ENCODE measurements at regions not wholly inside any gene's neighbourhood (a gene's known extent, or its start where the extent isn't known, plus 50 kb on each side); places are given as distances from the start of the nearest gene placed in this dataset.
A peak's percentile ranks its signal among the peaks of the same experiment; 100 is the strongest.

DNA sequence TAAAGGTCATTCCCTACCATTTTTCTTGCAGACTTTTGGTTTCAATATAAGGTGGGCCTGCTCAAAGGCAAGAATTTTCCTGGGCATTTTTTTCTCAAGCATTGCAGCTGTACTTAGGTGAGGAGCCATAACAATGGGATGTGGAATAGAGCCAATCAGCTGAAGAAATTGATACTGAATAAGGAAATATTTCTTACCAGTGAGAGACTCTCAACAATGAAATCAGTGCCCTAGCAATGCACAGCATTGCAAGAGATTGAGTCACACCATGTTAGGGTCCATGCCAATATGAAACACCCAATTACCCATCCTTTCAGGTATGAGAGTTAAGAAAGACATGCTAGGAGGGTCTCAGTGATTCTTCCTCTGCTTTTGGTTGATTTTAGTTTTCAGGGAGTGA, 237.6 kb downstream of the SOX9 start:
- intact Hi-C loops (cut with DNase I): no loop called here
- DNase-seq (ENCODE audit: extremely low spot score in 2 of 2): no peak
- Histone ChIP-seq H3K9me3 (no peaks in the 10 kb centered on the region), H3K36me3 (no peaks in the 10 kb centered on the region), H3K4me1 (no peaks in the 10 kb centered on the region), H3K27ac (no peak overlapping the region), H3K27me3 (no peaks in the 10 kb centered on the region), H3K4me3 (no peak overlapping the region)
- no peak for TF ChIP-seq POLR2AphosphoS5 (IDR thresholded peaks at IDR 0.05; ENCODE audit: insufficient read depth in 1 of 2, low read depth in 1 of 2)
- TF ChIP-seq, protein P1, sequence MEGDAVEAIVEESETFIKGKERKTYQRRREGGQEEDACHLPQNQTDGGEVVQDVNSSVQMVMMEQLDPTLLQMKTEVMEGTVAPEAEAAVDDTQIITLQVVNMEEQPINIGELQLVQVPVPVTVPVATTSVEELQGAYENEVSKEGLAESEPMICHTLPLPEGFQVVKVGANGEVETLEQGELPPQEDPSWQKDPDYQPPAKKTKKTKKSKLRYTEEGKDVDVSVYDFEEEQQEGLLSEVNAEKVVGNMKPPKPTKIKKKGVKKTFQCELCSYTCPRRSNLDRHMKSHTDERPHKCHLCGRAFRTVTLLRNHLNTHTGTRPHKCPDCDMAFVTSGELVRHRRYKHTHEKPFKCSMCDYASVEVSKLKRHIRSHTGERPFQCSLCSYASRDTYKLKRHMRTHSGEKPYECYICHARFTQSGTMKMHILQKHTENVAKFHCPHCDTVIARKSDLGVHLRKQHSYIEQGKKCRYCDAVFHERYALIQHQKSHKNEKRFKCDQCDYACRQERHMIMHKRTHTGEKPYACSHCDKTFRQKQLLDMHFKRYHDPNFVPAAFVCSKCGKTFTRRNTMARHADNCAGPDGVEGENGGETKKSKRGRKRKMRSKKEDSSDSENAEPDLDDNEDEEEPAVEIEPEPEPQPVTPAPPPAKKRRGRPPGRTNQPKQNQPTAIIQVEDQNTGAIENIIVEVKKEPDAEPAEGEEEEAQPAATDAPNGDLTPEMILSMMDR (IDR thresholded peaks at IDR 0.05): no peak
- TF ChIP-seq POLR2A (IDR thresholded peaks at IDR 0.05): no peak

DNA sequence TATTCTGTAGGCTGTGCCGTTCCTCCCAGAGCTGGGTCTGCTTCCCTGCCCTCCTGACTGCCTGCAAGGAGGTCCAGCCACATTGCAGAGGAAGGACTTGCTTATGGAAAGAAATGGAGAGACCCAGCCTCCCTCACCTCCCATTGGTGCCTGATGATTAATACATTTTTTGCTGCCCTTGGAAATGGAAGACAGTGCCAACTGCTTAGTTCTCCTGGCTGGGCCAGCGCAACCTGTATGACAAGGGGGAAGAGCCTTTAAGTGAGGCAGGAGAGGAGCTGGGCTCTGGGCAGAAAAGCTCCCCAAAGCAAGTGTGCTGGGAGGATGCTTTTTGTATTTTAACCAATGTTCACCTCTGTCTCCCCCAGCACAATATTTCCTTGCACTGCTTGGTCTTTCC, 238.5 kb downstream of the SOX9 start:
- DNase-seq (ENCODE audit: extremely low spot score in 2 of 2): no peak
- H3K27me3 ChIP-seq: no peaks in the 10 kb centered on the region
- no peaks in the 10 kb centered on the region for H3K4me1 ChIP-seq
- no peak overlapping the region for H3K4me3 ChIP-seq
- intact Hi-C loops (cut with DNase I): no loop called here
- H3K9me3 ChIP-seq: no peaks in the 10 kb centered on the region
- H3K36me3 ChIP-seq: no peaks in the 10 kb centered on the region
- no peak overlapping the region for H3K27ac ChIP-seq
- TF ChIP-seq POLR2AphosphoS5 (IDR thresholded peaks at IDR 0.05; ENCODE audit: insufficient read depth in 1 of 2, low read depth in 1 of 2) (peak in 1 of 2 donors; percentile 24), POLR2A (IDR thresholded peaks at IDR 0.05) (no peak)

DNA sequence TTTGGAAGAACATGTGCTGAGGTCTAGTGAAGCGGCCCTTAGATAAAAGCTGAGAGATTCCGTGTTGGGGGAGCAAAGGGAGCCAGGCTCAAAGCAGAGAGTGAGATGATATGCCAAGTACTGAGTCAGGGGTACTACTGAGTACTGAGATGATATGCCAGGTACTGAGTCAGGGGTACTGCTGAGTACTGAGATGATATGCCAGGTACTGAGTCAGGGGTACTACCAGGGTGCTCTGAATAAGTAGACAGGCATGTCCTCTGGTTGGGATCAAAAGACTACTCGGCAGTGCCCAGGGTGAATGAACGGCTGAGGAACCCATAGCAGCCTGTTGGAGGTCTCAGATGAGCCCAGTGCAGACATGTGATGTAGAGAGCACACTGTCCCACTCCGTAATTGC, 239.0 kb downstream of the SOX9 start:
- Histone ChIP-seq H3K27ac (no peak overlapping the region), H3K36me3 (no peaks in the 10 kb centered on the region), H3K4me1 (no peaks in the 10 kb centered on the region), H3K9me3 (no peaks in the 10 kb centered on the region), H3K27me3 (no peaks in the 10 kb centered on the region), H3K4me3 (no peak overlapping the region)
- no peak for TF ChIP-seq POLR2AphosphoS5 (IDR thresholded peaks at IDR 0.05; ENCODE audit: insufficient read depth in 1 of 2, low read depth in 1 of 2)
- TF ChIP-seq POLR2A (IDR thresholded peaks at IDR 0.05): no peak
- TF ChIP-seq, protein P1 (IDR thresholded peaks at IDR 0.05): no peak
- DNase-seq (ENCODE audit: extremely low spot score in 2 of 2): no peak
- intact Hi-C loops (cut with DNase I): no loop called here

DNA sequence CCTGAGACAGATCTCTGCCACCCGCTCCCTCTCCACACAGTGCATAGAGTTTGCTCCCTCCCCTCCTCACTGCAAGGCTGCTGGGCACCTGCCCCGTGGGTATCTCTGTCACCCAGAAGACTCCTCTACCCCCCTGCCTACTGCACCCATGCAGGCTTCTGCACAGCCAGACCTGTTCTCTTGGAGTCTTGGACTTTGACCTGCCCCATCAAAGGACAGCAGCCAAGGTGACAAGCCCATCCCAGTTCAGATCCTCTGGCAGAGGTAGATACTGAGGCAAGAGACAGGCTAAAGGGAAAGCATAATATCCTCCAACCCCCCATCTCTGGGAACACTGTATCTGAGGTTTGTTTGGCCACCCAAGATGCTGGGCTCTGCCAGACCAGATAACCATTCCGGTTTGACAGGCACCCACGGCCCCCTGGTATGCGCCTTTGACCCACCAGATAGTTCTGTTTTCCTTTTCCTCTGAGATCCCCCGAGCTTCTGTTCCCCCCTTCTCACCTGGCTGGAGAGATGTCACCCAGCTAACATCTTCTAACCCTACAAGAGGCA, 239.6 kb downstream of the SOX9 start:
- no peak for DNase-seq (ENCODE audit: extremely low spot score in 2 of 2)
- Histone ChIP-seq H3K27ac (no peak overlapping the region), H3K36me3 (no peaks in the 10 kb centered on the region), H3K27me3 (no peaks in the 10 kb centered on the region), H3K9me3 (no peaks in the 10 kb centered on the region), H3K4me1 (no peaks in the 10 kb centered on the region), H3K4me3 (no peak overlapping the region)
- intact Hi-C loops (cut with DNase I): no loop called here
- TF ChIP-seq, protein P1 (IDR thresholded peaks at IDR 0.05): no peak
- TF ChIP-seq POLR2A (IDR thresholded peaks at IDR 0.05) (no peak), POLR2AphosphoS5 (IDR thresholded peaks at IDR 0.05; ENCODE audit: insufficient read depth in 1 of 2, low read depth in 1 of 2) (no peak)

DNA sequence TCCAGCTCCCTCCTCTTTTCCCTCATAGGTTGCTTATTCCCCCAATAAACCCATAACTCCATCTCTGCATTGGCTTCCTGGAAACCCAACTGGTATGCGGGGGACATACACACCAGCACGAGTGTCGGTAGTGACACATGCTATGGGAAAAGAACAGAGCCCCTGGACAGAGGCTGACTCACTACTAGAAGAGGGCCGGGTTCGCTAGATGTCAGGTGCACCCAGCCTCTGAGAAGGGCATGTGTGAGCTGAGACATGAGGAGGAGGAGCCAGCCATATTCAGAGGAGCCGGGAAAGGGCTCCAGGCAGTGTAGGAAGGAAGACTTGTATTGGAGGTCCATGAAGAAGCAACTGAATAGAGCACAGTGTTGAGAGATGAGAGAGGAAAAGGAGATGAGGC, 241.1 kb downstream of the SOX9 start:
- no peak for DNase-seq (ENCODE audit: extremely low spot score in 2 of 2)
- no peaks in the 10 kb centered on the region for H3K4me1 ChIP-seq
- H3K4me3 ChIP-seq: no peak overlapping the region
- intact Hi-C loops (cut with DNase I): no loop called here
- no peaks in the 10 kb centered on the region for H3K9me3 ChIP-seq
- TF ChIP-seq POLR2AphosphoS5 (IDR thresholded peaks at IDR 0.05; ENCODE audit: insufficient read depth in 1 of 2, low read depth in 1 of 2) (no peak), POLR2A (IDR thresholded peaks at IDR 0.05) (no peak)
- TF ChIP-seq, protein P1 (IDR thresholded peaks at IDR 0.05): no peak
- H3K27me3 ChIP-seq: no peaks in the 10 kb centered on the region
- H3K36me3 ChIP-seq: no peaks in the 10 kb centered on the region
- H3K27ac ChIP-seq: no peak overlapping the region

Data from vagina (tissue), 2 donors.